AG08396 (cell line): ENCODE measurements at regions not wholly inside any gene's neighbourhood (a gene's known extent, or its start where the extent isn't known, plus 50 kb on each side); places are given as distances from the start of the nearest gene placed in this dataset.
A peak's percentile ranks its signal among the peaks of the same experiment; 100 is the strongest.
"Not testable (repeated sequence)": the region's sequence is repeated elsewhere in the genome, so short reads cannot be mapped to it uniquely, and the experiment has no call there.

Experiments used
- DNase-seq: peaks from one replicate; pipeline ENCODE4 v3.0.0; 2012; ENCODE audit warnings: low spot score, mixed read lengths

GRCh38 chr22:25487508-25487907 is 77.0 kb upstream of the GRK3 start:
- DNase-seq: no peak

- peak; percentile 54 for DNase-seq
Measured at GRCh38 chr22:25488244-25489020, 76.0 kb upstream of the GRK3 start.

GRCh38 chr22:25489947-25490346 is 74.5 kb upstream of the GRK3 start:
- no peak for DNase-seq

GRCh38 chr22:25490896-25491295 is 73.6 kb upstream of the GRK3 start:
- no peak for DNase-seq

- no peak for DNase-seq
Measured at GRCh38 chr22:25492162-25492561, 72.3 kb upstream of the GRK3 start.

- DNase-seq: no peak
Measured at GRCh38 chr22:25492841-25493734, 71.4 kb upstream of the GRK3 start.

GRCh38 chr22:25493794-25494193 is 70.7 kb upstream of the GRK3 start:
- no peak for DNase-seq

- no peak for DNase-seq
Measured at GRCh38 chr22:25494774-25495173, 69.7 kb upstream of the GRK3 start.

GRCh38 chr22:25495285-25495684 is 69.2 kb upstream of the GRK3 start:
- no peak for DNase-seq

GRCh38 chr22:25496396-25497064 is 67.9 kb upstream of the GRK3 start:
- DNase-seq: peak; percentile 27

GRCh38 chr22:25497181-25497641 is 67.3 kb upstream of the GRK3 start:
- peak; percentile 25 for DNase-seq

GRCh38 chr22:25497716-25498115 is 66.8 kb upstream of the GRK3 start:
- DNase-seq: no peak

- not testable (repeated sequence) for DNase-seq
Measured at GRCh38 chr22:25500671-25501070, 63.8 kb upstream of the GRK3 start.

GRCh38 chr22:25504017-25504416 is 60.5 kb upstream of the GRK3 start:
- DNase-seq: not testable (repeated sequence)

GRCh38 chr22:25508161-25508560 is 56.3 kb upstream of the GRK3 start:
- no peak for DNase-seq

- DNase-seq: no peak
Measured at GRCh38 chr22:25508761-25509321, 55.6 kb upstream of the GRK3 start.

- no peak for DNase-seq
Measured at GRCh38 chr22:25509374-25509791, 55.1 kb upstream of the GRK3 start.

GRCh38 chr22:25510876-25511275 is 53.6 kb upstream of the GRK3 start:
- DNase-seq: no peak

- DNase-seq: no peak
Measured at GRCh38 chr22:25511725-25512124, 52.8 kb upstream of the GRK3 start.

GRCh38 chr22:25514436-25515180 is 49.9 kb upstream of the GRK3 start:
- DNase-seq: no peak
